ENCODE measurements at regions not wholly inside any gene's neighbourhood (a gene's known extent, or its start where the extent isn't known, plus 50 kb on each side); places are given as distances from the start of the nearest gene placed in this dataset.
"Not testable (repeated sequence)": the region's sequence is repeated elsewhere in the genome, so short reads cannot be mapped to it uniquely, and the experiment has no call there.

GRCh38 chr14:37851054-37851453 is 255.6 kb downstream of the TTC6 start:
- DNase-seq = no peak

GRCh38 chr14:37855871-37856270 is 260.4 kb downstream of the TTC6 start:
- no peak for DNase-seq

GRCh38 chr14:37857774-37858266 is 262.4 kb downstream of the TTC6 start:
- DNase-seq = no peak

- DNase-seq = no peak
Measured at GRCh38 chr14:37858733-37859132, 263.3 kb downstream of the TTC6 start.

- no peak for DNase-seq
Measured at GRCh38 chr14:37859177-37859576, 263.7 kb downstream of the TTC6 start.

- DNase-seq = no peak
Measured at GRCh38 chr14:37862263-37862662, 266.8 kb downstream of the TTC6 start.

GRCh38 chr14:37864128-37864527 is 268.7 kb downstream of the TTC6 start:
- DNase-seq = no peak

- DNase-seq = no peak
Measured at GRCh38 chr14:37864861-37865718, 269.7 kb downstream of the TTC6 start.

- DNase-seq = no peak
Measured at GRCh38 chr14:37865719-37866549, 270.5 kb downstream of the TTC6 start.

GRCh38 chr14:37869633-37870032 is 274.2 kb downstream of the TTC6 start:
- DNase-seq = no peak

GRCh38 chr14:37870170-37870569 is 274.7 kb downstream of the TTC6 start:
- DNase-seq = no peak

- DNase-seq = no peak
Measured at GRCh38 chr14:37870632-37871346, 275.4 kb downstream of the TTC6 start.

- DNase-seq = not testable (repeated sequence)
Measured at GRCh38 chr14:37874065-37874428, 278.6 kb downstream of the TTC6 start.

- DNase-seq = peak; percentile 59
Measured at GRCh38 chr14:37874429-37875109, 279.1 kb downstream of the TTC6 start.

- no peak for DNase-seq
Measured at GRCh38 chr14:37888234-37888633, 292.8 kb downstream of the TTC6 start.

- peak; percentile 63 for DNase-seq
Measured at GRCh38 chr14:37889087-37889486, 293.7 kb downstream of the TTC6 start.

- DNase-seq = no peak
Measured at GRCh38 chr14:37890095-37890494, 294.7 kb downstream of the TTC6 start.

GRCh38 chr14:37891500-37891899 is 296.1 kb downstream of the TTC6 start:
- not testable (repeated sequence) for DNase-seq

GRCh38 chr14:37894463-37894862 is 299.0 kb downstream of the TTC6 start:
- no peak for DNase-seq

- no peak for DNase-seq
Measured at GRCh38 chr14:37899365-37899764, 303.9 kb downstream of the TTC6 start.

GRCh38 chr14:37900561-37900960 is 305.1 kb downstream of the TTC6 start:
- no peak for DNase-seq

GRCh38 chr14:37901978-37902377 is 305.7 kb upstream of the SSTR1 start:
- DNase-seq = no peak
